ENCODE measurements at regions not wholly inside any gene's neighbourhood (a gene's known extent, or its start where the extent isn't known, plus 50 kb on each side); places are given as distances from the start of the nearest gene placed in this dataset.

- TF ChIP-seq CTCF (IDR thresholded peaks at IDR 0.05): no peak
- no peak for TF ChIP-seq POLR2A (IDR thresholded peaks at IDR 0.05)
Observed at GRCh38 chr16:9280069-9280466, 188.6 kb downstream of the HAPSTR1 start.

All from thyroid gland (tissue), 4 donors.